Mesenchymal stem cell (in vitro differentiated cells and primary cell): ENCODE measurements at regions not wholly inside any gene's neighbourhood (a gene's known extent, or its start where the extent isn't known, plus 50 kb on each side); places are given as distances from the start of the nearest gene placed in this dataset.
"Not testable (repeated sequence)": the region's sequence is repeated elsewhere in the genome, so short reads cannot be mapped to it uniquely, and the experiment has no call there.

Experiments
- DNase-seq: peaks from one replicate; pipeline ENCODE4 v3.0.0-alpha.2; 2013
- H2AFZ ChIP-seq: one replicate; pipeline ENCODE4 v1.6.1; 2013; ENCODE audit warnings: low read depth, mild to moderate bottlenecking, control low read depth, inconsistent platforms, low read length, moderate library complexity
- H2AK5ac ChIP-seq: 2 replicates; pipeline ENCODE4 v1.6.1; 2013; ENCODE audit warnings: low read length, moderate library complexity, mild to moderate bottlenecking, inconsistent platforms; ENCODE audit not compliant: severe bottlenecking
- H2BK120ac ChIP-seq: one replicate; pipeline ENCODE4 v1.6.1; 2013; ENCODE audit warnings: low read depth, mild to moderate bottlenecking, inconsistent platforms, low read length, moderate library complexity
- H2BK12ac ChIP-seq, 2 experiments: one replicate each; pipeline ENCODE4 v1.6.1; 2013; ENCODE audit warnings: inconsistent platforms in 2 of 2, low read length in 2 of 2, mild to moderate bottlenecking in 2 of 2, moderate library complexity in 2 of 2, control low read depth in 1 of 2
- H2BK15ac ChIP-seq: one replicate; pipeline ENCODE4 v1.6.1; 2013; ENCODE audit warnings: mild to moderate bottlenecking, low read depth, inconsistent platforms; ENCODE audit not compliant: poor library complexity, severe bottlenecking
- H2BK5ac ChIP-seq: 2 replicates; pipeline ENCODE4 v1.6.1; 2013; ENCODE audit warnings: low read depth, mild to moderate bottlenecking, low read length, control low read depth, inconsistent platforms; ENCODE audit not compliant: poor library complexity, severe bottlenecking
- H3K14ac ChIP-seq, 2 experiments: one replicate each; pipeline ENCODE4 v1.6.1; 2013; ENCODE audit warnings: inconsistent platforms in 2 of 2, low read length in 2 of 2, control low read depth in 1 of 2, mild to moderate bottlenecking in 1 of 2, moderate library complexity in 1 of 2
- H3K18ac ChIP-seq, 2 experiments: one replicate each; pipeline ENCODE4 v1.6.1; 2013; ENCODE audit warnings: inconsistent platforms in 2 of 2, low read length in 2 of 2, control low read depth in 1 of 2, low read depth in 1 of 2, mild to moderate bottlenecking in 1 of 2
- H3K23ac ChIP-seq, 2 experiments: one replicate each; pipeline ENCODE4 v1.6.1; 2013; ENCODE audit warnings: inconsistent platforms in 2 of 2, low read length in 2 of 2, mild to moderate bottlenecking in 2 of 2, moderate library complexity in 2 of 2, control low read depth in 1 of 2
- H3K27ac ChIP-seq: 2 replicates; pipeline ENCODE4 v1.5.1; 2013; ENCODE audit warnings: mild to moderate bottlenecking, moderate library complexity, low read length, control low read depth, inconsistent platforms; ENCODE audit not compliant: poor library complexity, severe bottlenecking
- H3K27me3 ChIP-seq, 2 experiments: 2 replicates each; pipeline versions ENCODE4 v1.6.1 to v1.7.0; 2013; ENCODE audit warnings: low read length in 2 of 2, mild to moderate bottlenecking in 2 of 2, moderate library complexity in 2 of 2, control low read depth in 1 of 2, inconsistent platforms in 1 of 2; ENCODE audit not compliant: control insufficient read depth in 1 of 2, insufficient read depth in 1 of 2
- H3K36me3 ChIP-seq, 2 experiments: 2 replicates each; pipeline versions ENCODE4 v1.6.1 to v1.7.0; 2013; ENCODE audit warnings: low read length in 2 of 2, control low read depth in 1 of 2, inconsistent platforms in 1 of 2, low read depth in 1 of 2, mild to moderate bottlenecking in 1 of 2; ENCODE audit not compliant: insufficient read depth in 2 of 2, control insufficient read depth in 1 of 2
- H3K4ac ChIP-seq, 2 experiments: one replicate each; pipeline ENCODE4 v1.6.1; 2013; ENCODE audit warnings: inconsistent platforms in 2 of 2, low read length in 2 of 2, mild to moderate bottlenecking in 2 of 2, moderate library complexity in 2 of 2, control low read depth in 1 of 2, low read depth in 1 of 2
- H3K4me1 ChIP-seq: 2 replicates; pipeline ENCODE4 v1.6.1; 2013; ENCODE audit warnings: low read depth, low read length, control low read depth; ENCODE audit not compliant: control insufficient read depth, insufficient read depth
- H3K4me2 ChIP-seq: 2 replicates; pipeline ENCODE4 v1.6.1; 2013; ENCODE audit warnings: low read length, mild to moderate bottlenecking, inconsistent platforms; ENCODE audit not compliant: poor library complexity, severe bottlenecking
- H3K4me3 ChIP-seq, 2 experiments: 2 replicates each; pipeline versions ENCODE4 v1.5.1 to v1.7.0; 2013; ENCODE audit warnings: low read length in 2 of 2, mild to moderate bottlenecking in 2 of 2, control low read depth in 1 of 2, low read depth in 1 of 2; ENCODE audit not compliant: insufficient read depth in 1 of 2
- H3K79me1 ChIP-seq: replicated peaks from 2 replicates; pipeline ENCODE4 v1.6.1; 2013; ENCODE audit warnings: mild to moderate bottlenecking, control low read depth, low read length, inconsistent platforms; ENCODE audit not compliant: poor library complexity, severe bottlenecking
- H3K9ac ChIP-seq: 2 replicates; pipeline ENCODE4 v1.7.0; 2013; ENCODE audit warnings: mild to moderate bottlenecking, low read length, moderate library complexity
- H3K9me3 ChIP-seq: 2 replicates; pipeline ENCODE4 v1.7.0; 2013; ENCODE audit warnings: mild to moderate bottlenecking, low read length; ENCODE audit not compliant: control insufficient read depth
- H4K8ac ChIP-seq: one replicate; pipeline ENCODE4 v1.6.1; 2013; ENCODE audit warnings: inconsistent platforms, mild to moderate bottlenecking, low read length, moderate library complexity
- H4K91ac ChIP-seq: one replicate; pipeline ENCODE4 v1.6.1; 2013; ENCODE audit warnings: mild to moderate bottlenecking, low read length, inconsistent platforms
- WGBS: methylation state at CpG from one replicate; pipeline ENCODE4 v1.1.7; 2013; ENCODE audit warnings: mixed read lengths; 5-methylcytosine and 5-hydroxymethylcytosine counted together

- Histone ChIP-seq H2AK5ac (no peak overlapping the region), H3K18ac (no peak overlapping the region), H3K9me3 (no peaks in the 10 kb centered on the region), H3K4me1 (peaks cover 11% of the 10 kb centered on the region), H3K27ac (no peak overlapping the region), H2BK120ac (no peak overlapping the region), H3K14ac (no peak overlapping the region), H3K27me3 (no peaks in the 10 kb centered on the region), H2BK12ac (no peak overlapping the region), H3K4me2 (no peak overlapping the region), H3K9ac (no peak overlapping the region), H3K36me3 (no peaks in the 10 kb centered on the region), H2BK15ac (no peak overlapping the region), H3K4me3 (no peak overlapping the region), H2BK5ac (no peak overlapping the region), H3K79me1 (no peaks in the 10 kb centered on the region), H4K91ac (no peak overlapping the region), H3K4ac (no peak overlapping the region), H4K8ac (no peak overlapping the region), H3K23ac (no peak overlapping the region), H2AFZ (no peak overlapping the region)
- peak; percentile 26 for DNase-seq
These were observed 166.5 kb downstream of the MAIP1 start for GRCh38 chr2:200121931-200122330.

GRCh38 chr2:200122683-200123082 is 167.3 kb downstream of the MAIP1 start:
- no peak overlapping the region for H3K9ac ChIP-seq
- no peak overlapping the region for H3K4me3 ChIP-seq
- peak; percentile 10 for DNase-seq
- H2BK12ac ChIP-seq, result no peak overlapping the region
- no peak overlapping the region for H4K8ac ChIP-seq
- H3K27ac ChIP-seq, result no peak overlapping the region
- no peak overlapping the region for H2BK15ac ChIP-seq
- H3K4ac ChIP-seq, result no peak overlapping the region
- no peaks in the 10 kb centered on the region for H3K36me3 ChIP-seq
- H3K9me3 ChIP-seq, result no peaks in the 10 kb centered on the region
- no peak overlapping the region for H2BK120ac ChIP-seq
- H4K91ac ChIP-seq, result no peak overlapping the region
- no peak overlapping the region for H3K23ac ChIP-seq
- no peak overlapping the region for H3K14ac ChIP-seq
- no peak overlapping the region for H3K4me2 ChIP-seq
- H3K27me3 ChIP-seq, result no peaks in the 10 kb centered on the region
- H3K18ac ChIP-seq, result no peak overlapping the region
- no peak overlapping the region for H2AK5ac ChIP-seq
- H3K4me1 ChIP-seq, result peaks cover 11% of the 10 kb centered on the region
- no peak overlapping the region for H2AFZ ChIP-seq
- no peaks in the 10 kb centered on the region for H3K79me1 ChIP-seq
- no peak overlapping the region for H2BK5ac ChIP-seq

GRCh38 chr2:200124665-200125368 is 169.4 kb downstream of the MAIP1 start:
- not testable (repeated sequence) for DNase-seq

DNA sequence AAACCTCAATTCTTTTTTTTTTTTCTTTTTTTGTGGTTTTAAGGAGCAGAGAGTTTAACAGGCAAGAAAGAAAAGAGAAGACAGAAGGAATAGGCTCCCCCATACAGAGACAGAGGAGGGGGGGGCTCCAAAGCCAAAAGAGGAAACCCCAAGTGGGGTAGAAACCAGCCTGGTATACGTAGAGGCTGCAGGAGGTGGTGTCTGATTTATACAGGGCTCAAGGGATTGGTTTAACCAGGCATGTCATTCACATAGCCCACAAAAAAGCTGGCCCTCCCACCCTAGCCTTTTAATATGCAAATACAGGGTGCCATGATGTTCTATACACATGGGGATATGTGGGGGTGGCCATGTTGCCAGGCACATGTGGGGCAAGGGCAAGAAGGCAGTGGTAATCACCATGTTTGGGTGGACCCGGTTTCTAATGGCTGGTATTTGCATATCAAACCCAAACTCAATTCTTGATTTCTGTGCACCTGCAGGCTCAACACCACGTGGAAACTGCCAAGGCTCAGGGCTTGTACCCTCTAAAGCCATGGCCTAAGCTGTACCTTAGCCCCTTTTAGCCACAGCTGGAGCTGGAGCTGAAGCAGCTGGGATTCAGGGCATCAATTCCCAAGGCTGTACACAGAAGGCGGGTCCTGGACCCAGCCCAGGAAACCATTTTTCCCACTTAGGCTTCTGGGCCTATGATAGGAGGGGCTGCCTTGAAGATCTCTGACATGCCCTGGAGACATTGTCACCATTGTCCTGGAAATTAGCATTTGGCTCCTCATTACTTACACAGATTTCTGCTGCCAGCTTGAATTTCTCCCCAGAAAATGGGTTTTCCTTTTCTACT is 170.3 kb downstream of the MAIP1 start:
- Histone ChIP-seq H3K23ac (no peak overlapping the region), H4K91ac (no peak overlapping the region), H2BK12ac (no peak overlapping the region), H2BK5ac (no peak overlapping the region), H2AFZ (no peak overlapping the region), H3K4me1 (peaks cover 13% of the 10 kb centered on the region), H3K4me3 (no peak overlapping the region), H2BK120ac (no peak overlapping the region), H4K8ac (peak overlapping the region; percentile 19), H3K79me1 (no peaks in the 10 kb centered on the region), H2BK15ac (no peak overlapping the region), H3K4ac (no peak overlapping the region), H3K4me2 (no peak overlapping the region), H3K36me3 (no peaks in the 10 kb centered on the region), H3K18ac (no peak overlapping the region), H3K9me3 (no peaks in the 10 kb centered on the region), H3K9ac (no peak overlapping the region), H3K27me3 (no peaks in the 10 kb centered on the region), H3K14ac (no peak overlapping the region), H3K27ac (no peak overlapping the region), H2AK5ac (peak overlapping the region; percentile 6)
- WGBS, result 84% methylated on average over 3 of the region's 4 CpGs
- no peak for DNase-seq

More at GRCh38 chr2:200124665-200125368, 169.4 kb downstream of the MAIP1 start:
- not testable (repeated sequence) for H3K18ac ChIP-seq, H3K4me3 ChIP-seq, H2BK5ac ChIP-seq, H4K91ac ChIP-seq, H3K9me3 ChIP-seq, H3K4ac ChIP-seq, H3K4me2 ChIP-seq, H3K27me3 ChIP-seq, H3K9ac ChIP-seq, H2AK5ac ChIP-seq, H2AFZ ChIP-seq, H3K79me1 ChIP-seq, H2BK120ac ChIP-seq, H3K36me3 ChIP-seq, H3K23ac ChIP-seq, H3K14ac ChIP-seq, H3K27ac ChIP-seq, H4K8ac ChIP-seq, H2BK12ac ChIP-seq, H2BK15ac ChIP-seq
- WGBS, result 90% methylated on average over 9 of the region's 10 CpGs
- peaks cover 11% of the 10 kb centered on the region for H3K4me1 ChIP-seq
